ENCODE measurements at regions not wholly inside any gene's neighbourhood (a gene's known extent, or its start where the extent isn't known, plus 50 kb on each side); places are given as distances from the start of the nearest gene placed in this dataset.

DNA sequence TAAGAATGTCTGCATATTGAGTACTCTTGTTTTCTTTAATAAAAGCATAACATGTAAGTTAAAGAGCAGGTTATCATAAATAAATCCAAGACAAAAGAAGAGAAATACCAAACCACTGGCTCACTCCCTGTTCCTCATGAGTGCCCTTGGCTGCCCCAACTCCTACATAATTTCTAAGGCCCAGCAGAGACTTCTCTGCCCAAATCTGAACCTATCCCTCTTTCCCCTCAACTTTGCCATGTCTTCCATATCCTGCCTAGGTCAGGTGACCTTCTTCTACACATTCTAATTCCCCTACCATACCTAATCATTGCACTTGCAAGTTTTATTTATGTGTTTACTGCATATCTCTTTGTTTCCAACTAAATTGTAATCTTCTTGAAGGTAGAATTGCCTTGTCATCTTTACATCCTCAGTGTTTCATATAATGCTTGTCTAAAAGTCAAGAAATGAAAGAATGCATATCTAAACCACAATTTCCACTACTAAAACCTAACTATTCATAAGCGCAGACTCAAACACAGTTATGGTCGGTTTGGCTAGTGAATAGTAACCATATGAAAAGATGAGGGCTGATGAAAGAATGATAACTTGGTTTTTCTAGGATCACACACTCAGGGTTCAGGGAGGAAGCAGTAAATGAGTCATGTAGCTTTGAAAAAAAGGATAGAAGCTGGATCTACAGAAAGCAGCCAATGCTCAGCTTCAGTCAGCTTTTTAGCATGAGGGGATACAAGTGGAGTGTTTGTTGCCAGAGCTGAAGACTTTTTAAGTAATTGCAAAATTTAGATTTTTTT lies 53.3 kb upstream of the EYA4 start:
- no peak for FAIRE-seq

- FAIRE-seq, result no peak
Observed at GRCh38 chr6:133190912-133191311, 50.2 kb upstream of the EYA4 start.

GRCh38 chr6:133191323-133191722 lies 49.8 kb upstream of the EYA4 start:
- no peak for FAIRE-seq

Data from endometrium (tissue), 2 donors.